IMR-90 (cell line): ENCODE measurements at regions not wholly inside any gene's neighbourhood (a gene's known extent, or its start where the extent isn't known, plus 50 kb on each side); places are given as distances from the start of the nearest gene placed in this dataset.
"Not testable (repeated sequence)": the region's sequence is repeated elsewhere in the genome, so short reads cannot be mapped to it uniquely, and the experiment has no call there.

Experiments used
- ATAC-seq: fragments of 200-7000 bp; cut with Tn5 transposase; 2 replicates; pipeline ENCODE4 v1.9.1; 2020; ENCODE audit warnings: low read depth, mild to moderate bottlenecking, moderate library complexity
- BruUV-seq: library from RNA; stranded (reverse); fragments of 400-500 nt; replicated peaks from 2 replicates; lab custom pipeline; 2021; lab: Mats Ljungman, UMichigan
- CTCF ChIA-PET: fragments of 300-600 bp; formaldehyde crosslinking; extraction: SDS; loops from one replicate; lab custom pipeline; 2021; ENCODE audit warnings: antibody characterized with exemption; lab: Yijun Ruan, JAX
- POLR2A ChIA-PET: fragments of 300-600 bp; sonication (Branson Sonifier 250); formaldehyde crosslinking; loops from one replicate; lab custom pipeline; 2022; ENCODE audit warnings: antibody characterized with exemption; ENCODE audit not compliant: unreplicated experiment; lab: Charles Lee
- DNase-seq: peaks from one replicate; pipeline ENCODE4 v3.0.0; 2013
- H2AFZ ChIP-seq: replicated peaks from 2 replicates; pipeline ENCODE3; 2013; ENCODE audit warnings: low read length, mild to moderate bottlenecking; ENCODE audit not compliant: poor library complexity
- H2AK5ac ChIP-seq: 2 replicates; pipeline ENCODE4 v1.6.1; 2013; ENCODE audit warnings: low read depth, low read length, inconsistent platforms
- H2AK9ac ChIP-seq: replicated peaks from 2 replicates; pipeline ENCODE3; 2013; ENCODE audit warnings: mild to moderate bottlenecking, low read depth, low read length, moderate library complexity; ENCODE audit not compliant: poor library complexity
- H2BK120ac ChIP-seq: 2 replicates; pipeline ENCODE4 v1.6.1; 2013; ENCODE audit warnings: low read depth, low read length, inconsistent platforms
- H2BK15ac ChIP-seq: 3 replicates; pipeline ENCODE4 v1.6.1; 2013; ENCODE audit warnings: low read depth, low read length, inconsistent platforms
- H2BK20ac ChIP-seq: 2 replicates; pipeline ENCODE4 v1.6.1; 2013; ENCODE audit warnings: low read depth, mild to moderate bottlenecking, inconsistent platforms, low read length, moderate library complexity
- H2BK5ac ChIP-seq: 2 replicates; pipeline ENCODE4 v1.6.1; 2013; ENCODE audit warnings: mild to moderate bottlenecking, low read depth, low read length, inconsistent platforms; ENCODE audit not compliant: poor library complexity, severe bottlenecking
- H3K14ac ChIP-seq: replicated peaks from 2 replicates; pipeline ENCODE4 v1.6.1; 2013; ENCODE audit warnings: low read depth, low read length, inconsistent platforms
- H3K18ac ChIP-seq: 2 replicates; pipeline ENCODE4 v1.6.1; 2013; ENCODE audit warnings: low read depth, low read length, control low read depth
- H3K23ac ChIP-seq: 2 replicates; pipeline ENCODE4 v1.6.1; 2013; ENCODE audit warnings: low read depth, low read length, inconsistent platforms
- H3K27ac ChIP-seq: 2 replicates; pipeline ENCODE4 v1.5.1; 2013; ENCODE audit warnings: mild to moderate bottlenecking, control low read depth, low read length; ENCODE audit not compliant: insufficient read depth
- H3K27me3 ChIP-seq: 2 replicates; pipeline ENCODE4 v1.6.1; 2013; ENCODE audit warnings: low read length; ENCODE audit not compliant: control insufficient read depth, insufficient read depth
- H3K36me3 ChIP-seq: 2 replicates; pipeline ENCODE4 v1.6.1; 2013; ENCODE audit warnings: low read length, mixed read lengths; ENCODE audit not compliant: control insufficient read depth, insufficient read depth
- H3K4ac ChIP-seq: 2 replicates; pipeline ENCODE4 v1.6.1; 2013; ENCODE audit warnings: low read depth, low read length, inconsistent platforms
- H3K4me1 ChIP-seq: 2 replicates; pipeline ENCODE4 v1.6.1; 2013; ENCODE audit warnings: low read length, mixed read lengths; ENCODE audit not compliant: control insufficient read depth, insufficient read depth
- H3K4me2 ChIP-seq: 2 replicates; pipeline ENCODE4 v1.6.1; 2013; ENCODE audit warnings: low read depth, mild to moderate bottlenecking, control low read depth, low read length, moderate library complexity
- H3K4me3 ChIP-seq: 2 replicates; pipeline ENCODE4 v1.5.1; 2013; ENCODE audit warnings: low read depth, mild to moderate bottlenecking, control low read depth, low read length, moderate library complexity; ENCODE audit not compliant: insufficient read depth
- H3K56ac ChIP-seq: 2 replicates; pipeline ENCODE4 v1.6.1; 2013; ENCODE audit warnings: low read length, inconsistent platforms; ENCODE audit not compliant: insufficient read depth; ENCODE audit errors: extremely low read depth
- H3K79me1 ChIP-seq, 2 experiments: 2 replicates each; pipeline ENCODE4 v1.6.1; 2013; ENCODE audit warnings: low read length in 2 of 2, inconsistent platforms in 1 of 2, low read depth in 1 of 2
- H3K9ac ChIP-seq: 2 replicates; pipeline ENCODE4 v1.6.1; 2013; ENCODE audit warnings: low read depth, low read length, control low read depth
- H3K9me1 ChIP-seq: 2 replicates; pipeline ENCODE4 v1.6.1; 2013; ENCODE audit warnings: low read length, inconsistent platforms; ENCODE audit not compliant: insufficient read depth
- H3K9me3 ChIP-seq: 2 replicates; pipeline ENCODE4 v1.6.1; 2013; ENCODE audit warnings: low read length; ENCODE audit not compliant: control insufficient read depth, insufficient read depth
- H4K20me1 ChIP-seq: 2 replicates; pipeline ENCODE4 v1.6.1; 2013; ENCODE audit warnings: low read length, inconsistent platforms; ENCODE audit not compliant: insufficient read depth
- H4K5ac ChIP-seq: 2 replicates; pipeline ENCODE4 v1.6.1; 2013; ENCODE audit warnings: mild to moderate bottlenecking, low read depth, low read length, control low read depth
- H4K8ac ChIP-seq, 2 experiments: 2 replicates each; pipeline ENCODE4 v1.6.1; 2013; ENCODE audit warnings: low read depth in 2 of 2, low read length in 2 of 2, control low read depth in 1 of 2, inconsistent platforms in 1 of 2
- H4K91ac ChIP-seq: 2 replicates; pipeline ENCODE4 v1.6.1; 2013; ENCODE audit warnings: low read depth, low read length, inconsistent platforms; ENCODE audit not compliant: insufficient read depth
- CEBPB ChIP-seq: IDR thresholded peaks from 2 replicates; pipeline ENCODE4 v1.6.1; 2012; ENCODE audit warnings: low read depth, low read length, improper control_type of control experiment
- SMC3 ChIP-seq: fragments of 150-350 bp; IDR thresholded peaks from 2 replicates; pipeline ENCODE4 v1.6.1; 2016; ENCODE audit warnings: low read depth, mild to moderate bottlenecking, antibody characterized with exemption, low read length, moderate library complexity
- USF2 ChIP-seq: fragments of 150-350 bp; IDR thresholded peaks from 2 replicates; pipeline ENCODE4 v1.6.1; 2017; ENCODE audit warnings: mild to moderate bottlenecking, antibody characterized with exemption, low read length, low read depth
- WGBS, 2 experiments: methylation state at CpG; one replicate each; pipeline versions ENCODE4 v1.1.5 to v1.1.7; 2013; ENCODE audit warnings: missing lambda C conversion rate in 2 of 2; ENCODE audit not compliant: insufficient read length in 1 of 2; ENCODE audit errors: extremely low coverage in 2 of 2; 5-methylcytosine and 5-hydroxymethylcytosine counted together
- dilution Hi-C: fragments of 300-500 bp; cut with HindIII; formaldehyde crosslinking; loops from one replicate; pipeline ENCODE4 v1.14.3; 2018; ENCODE audit warnings: low sequenced_read_pairs; ENCODE audit not compliant: unreplicated experiment
- in situ Hi-C: fragments of 300-500 bp; cut with MboI; formaldehyde crosslinking; loops from 3 replicates; pipeline ENCODE4 v1.14.3; 2019; ENCODE audit warnings: low sequenced_read_pairs, inconsistent platforms, mixed read lengths
- intact Hi-C: fragments of 100-400 bp; cut with micrococcal nuclease; formaldehyde crosslinking; loops from 2 replicates; pipeline ENCODE4 v1.10.0; 2022

- no peak for ATAC-seq
- H3K36me3 ChIP-seq = no peaks in the 10 kb centered on the region
- H2BK120ac ChIP-seq = no peak overlapping the region
- intact Hi-C loops (no loop called here), dilution Hi-C loops (no loop called here), in situ Hi-C loops (no loop called here)
- no peaks in the 10 kb centered on the region for H3K9me1 ChIP-seq
- H2AFZ ChIP-seq = no peak overlapping the region
- H3K4me3 ChIP-seq = no peak overlapping the region
- H3K4me2 ChIP-seq = no peak overlapping the region
- H2BK5ac ChIP-seq = no peak overlapping the region
- H3K9ac ChIP-seq = no peak overlapping the region
- no peak overlapping the region for H4K5ac ChIP-seq
- DNase-seq = no peak
- no peak overlapping the region for H2AK5ac ChIP-seq
- H2BK15ac ChIP-seq = no peak overlapping the region
- H3K9me3 ChIP-seq = peaks cover 2% of the 10 kb centered on the region
- no peak overlapping the region for H4K8ac ChIP-seq
- H3K23ac ChIP-seq = no peak overlapping the region
- H3K27ac ChIP-seq = no peak overlapping the region
- H4K20me1 ChIP-seq = no peaks in the 10 kb centered on the region
- H4K91ac ChIP-seq = no peak overlapping the region
- H3K4me1 ChIP-seq = no peaks in the 10 kb centered on the region
- H2BK20ac ChIP-seq = no peak overlapping the region
- H3K79me1 ChIP-seq = no peaks in the 10 kb centered on the region
- no peak overlapping the region for H3K4ac ChIP-seq
- no peak overlapping the region for H3K14ac ChIP-seq
- no peak overlapping the region for H3K56ac ChIP-seq
- ChIA-PET CTCF (no interaction called here), POLR2A (no interaction called here)
- H3K27me3 ChIP-seq = no peaks in the 10 kb centered on the region
- no peak overlapping the region for H2AK9ac ChIP-seq
- no TSS peak for BruUV-seq
- no peak overlapping the region for H3K18ac ChIP-seq
- TF ChIP-seq SMC3 (no peak), USF2 (no peak), CEBPB (no peak)
These were observed 459.9 kb upstream of the CCDC179 start for GRCh38 chr11:23320131-23320530.

- H3K36me3 ChIP-seq, H4K5ac ChIP-seq, H3K14ac ChIP-seq, H2BK20ac ChIP-seq, H3K79me1 ChIP-seq, BruUV-seq, dilution Hi-C loops, H4K8ac ChIP-seq, H2BK15ac ChIP-seq, CTCF ChIA-PET, H2AK5ac ChIP-seq, H2AFZ ChIP-seq, H3K27me3 ChIP-seq, H3K4me1 ChIP-seq, H3K27ac ChIP-seq, intact Hi-C loops, H3K4me2 ChIP-seq, H3K4ac ChIP-seq, H4K91ac ChIP-seq, DNase-seq, H3K56ac ChIP-seq, H3K23ac ChIP-seq, H2BK120ac ChIP-seq, POLR2A ChIA-PET, H3K4me3 ChIP-seq, in situ Hi-C loops, H3K9me3 ChIP-seq, H3K18ac ChIP-seq, H3K9me1 ChIP-seq, H2BK5ac ChIP-seq, H4K20me1 ChIP-seq, ATAC-seq, H2AK9ac ChIP-seq, H3K9ac ChIP-seq: not testable (repeated sequence)
- WGBS, 2 experiments = 94% methylated on average over 3 of the region's 6 CpGs; no CpG with 5 or more reads in 1 of the 2 experiments
These were observed 475.3 kb upstream of the CCDC179 start for GRCh38 chr11:23335586-23335985.
